B cell (primary cell): ENCODE measurements at regions not wholly inside any gene's neighbourhood (a gene's known extent, or its start where the extent isn't known, plus 50 kb on each side); places are given as distances from the start of the nearest gene placed in this dataset.

Experiments
- EZH2 ChIP-seq: IDR thresholded peaks from 2 replicates; pipeline ENCODE4 v1.6.1; 2012; ENCODE audit warnings: borderline replicate concordance, low read depth, mild to moderate bottlenecking, moderate library complexity, low read length; ENCODE audit not compliant: insufficient read depth, poor library complexity, severe bottlenecking
- TF ChIP-seq, protein P1 (sequence below): fragments of 200-600 bp; IDR thresholded peaks from one replicate; pipeline ENCODE4 v1.8.0; 2022; ENCODE audit warnings: antibody characterized with exemption, mild to moderate bottlenecking

DNA sequence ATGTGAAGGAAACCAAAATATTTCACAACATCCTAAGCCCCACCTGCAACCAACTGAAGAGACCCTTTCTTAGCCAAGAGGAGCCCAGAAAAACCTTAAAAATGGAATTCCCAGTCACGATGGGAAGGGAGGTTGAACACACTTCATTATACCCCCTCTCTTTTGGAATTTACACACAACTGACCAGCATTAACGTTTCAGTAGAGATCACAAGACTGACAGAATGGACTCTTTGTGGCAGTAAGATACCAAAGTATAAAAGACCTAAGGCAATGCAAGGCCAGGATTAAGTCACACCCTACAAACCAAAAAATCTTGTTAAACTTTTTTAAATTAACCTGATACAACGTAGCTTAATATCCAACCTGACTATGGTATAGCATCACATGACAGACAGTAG is 190.9 kb downstream of the OTOR start:
- TF ChIP-seq, protein P1, sequence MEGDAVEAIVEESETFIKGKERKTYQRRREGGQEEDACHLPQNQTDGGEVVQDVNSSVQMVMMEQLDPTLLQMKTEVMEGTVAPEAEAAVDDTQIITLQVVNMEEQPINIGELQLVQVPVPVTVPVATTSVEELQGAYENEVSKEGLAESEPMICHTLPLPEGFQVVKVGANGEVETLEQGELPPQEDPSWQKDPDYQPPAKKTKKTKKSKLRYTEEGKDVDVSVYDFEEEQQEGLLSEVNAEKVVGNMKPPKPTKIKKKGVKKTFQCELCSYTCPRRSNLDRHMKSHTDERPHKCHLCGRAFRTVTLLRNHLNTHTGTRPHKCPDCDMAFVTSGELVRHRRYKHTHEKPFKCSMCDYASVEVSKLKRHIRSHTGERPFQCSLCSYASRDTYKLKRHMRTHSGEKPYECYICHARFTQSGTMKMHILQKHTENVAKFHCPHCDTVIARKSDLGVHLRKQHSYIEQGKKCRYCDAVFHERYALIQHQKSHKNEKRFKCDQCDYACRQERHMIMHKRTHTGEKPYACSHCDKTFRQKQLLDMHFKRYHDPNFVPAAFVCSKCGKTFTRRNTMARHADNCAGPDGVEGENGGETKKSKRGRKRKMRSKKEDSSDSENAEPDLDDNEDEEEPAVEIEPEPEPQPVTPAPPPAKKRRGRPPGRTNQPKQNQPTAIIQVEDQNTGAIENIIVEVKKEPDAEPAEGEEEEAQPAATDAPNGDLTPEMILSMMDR, result no peak
- no peak for TF ChIP-seq EZH2
